ENCODE measurements at regions not wholly inside any gene's neighbourhood (a gene's known extent, or its start where the extent isn't known, plus 50 kb on each side); places are given as distances from the start of the nearest gene placed in this dataset.
"Not testable (repeated sequence)": the region's sequence is repeated elsewhere in the genome, so short reads cannot be mapped to it uniquely, and the experiment has no call there.

DNA sequence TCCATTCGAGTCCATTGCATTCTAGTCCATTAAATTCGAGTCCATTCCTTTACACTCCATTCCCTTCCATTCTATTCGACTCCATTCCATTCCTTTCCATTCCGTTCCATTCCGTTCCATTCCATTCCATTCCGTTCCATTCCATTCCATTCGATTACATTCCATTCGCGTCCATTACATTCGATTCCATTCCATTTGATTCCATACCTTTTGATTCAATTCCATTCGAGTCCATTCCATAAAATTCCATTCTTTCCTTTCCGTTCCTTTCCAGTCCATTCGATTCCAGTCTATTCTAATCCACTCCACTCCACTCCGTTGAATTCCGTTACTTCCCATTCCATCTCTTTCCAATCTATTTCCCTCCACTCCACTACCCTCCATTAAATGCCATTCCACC lies 2579.2 kb upstream of the TPTE start:
- DNase-seq (ENCODE audit: low read depth in 1 of 2, low spot score in 1 of 2); H3K4me3 ChIP-seq; H3K27ac ChIP-seq; POLR2A ChIA-PET; H3K4me2 ChIP-seq; FAIRE-seq; H3K4me1 ChIP-seq; CTCF ChIA-PET; ATAC-seq: not testable (repeated sequence)
- 49% methylated on average over 15 of the region's 15 CpGs for WGBS (ENCODE audit: missing lambda C conversion rate)
- peaks cover 13% of the 10 kb centered on the region; the same call in 2 of the 3 replicates for H3K9me3 ChIP-seq

DNA sequence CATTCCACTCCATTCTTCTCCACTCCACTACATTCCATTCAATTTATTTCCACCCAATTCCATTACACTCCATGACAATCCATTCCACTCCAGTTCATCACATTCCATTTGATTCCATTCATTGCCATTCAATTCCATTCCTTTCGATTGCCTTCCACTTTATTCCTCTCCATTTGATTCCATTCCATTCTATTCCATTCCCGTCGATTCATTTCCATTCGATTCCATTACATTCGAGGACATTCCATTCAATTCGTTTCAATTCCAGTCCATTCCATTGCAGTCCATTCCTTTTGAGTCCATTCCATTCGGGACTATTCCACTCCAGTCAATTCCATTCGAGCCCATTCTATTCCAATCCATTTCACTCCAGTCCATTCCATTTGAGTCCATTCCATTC lies 2577.8 kb upstream of the TPTE start:
- POLR2A ChIA-PET; H3K9me3 ChIP-seq; H3K4me2 ChIP-seq; DNase-seq (ENCODE audit: low read depth in 1 of 2, low spot score in 1 of 2); ATAC-seq; FAIRE-seq; H3K4me3 ChIP-seq; CTCF ChIA-PET; H3K4me1 ChIP-seq; H3K27ac ChIP-seq: not testable (repeated sequence)
- WGBS (ENCODE audit: missing lambda C conversion rate) = 20% methylated on average over 8 of the region's 8 CpGs

DNA sequence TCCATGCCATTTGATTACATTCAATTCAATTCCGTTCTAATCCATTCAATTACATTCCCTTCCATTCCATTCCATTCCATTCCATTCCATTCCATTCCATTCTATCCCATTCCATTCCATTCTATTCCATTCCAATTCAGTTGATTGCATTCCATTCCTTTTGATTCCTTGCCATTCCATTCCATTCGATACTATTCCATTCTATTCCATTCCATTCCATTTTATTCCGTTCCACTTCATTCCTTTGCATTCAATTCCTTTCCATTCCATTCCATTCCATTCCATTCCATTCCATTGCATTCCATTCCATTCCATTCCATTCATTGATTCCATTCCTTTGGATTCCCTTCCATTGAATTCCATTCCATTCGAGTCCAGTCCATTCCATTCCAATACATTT lies 2574.0 kb upstream of the TPTE start:
- CTCF ChIA-PET = no interaction called here
- Histone ChIP-seq H3K4me2 (no peak overlapping the region), H3K27ac (no peak overlapping the region), H3K4me1 (no peaks in the 10 kb centered on the region), H3K4me3 (no peak overlapping the region), H3K9me3 (peaks cover 26% of the 10 kb centered on the region; the same call in 2 of the 3 replicates)
- POLR2A ChIA-PET = no interaction called here
- WGBS (ENCODE audit: missing lambda C conversion rate) = 2% methylated on average over 4 of the region's 4 CpGs
- TF ChIP-seq ZC3H11A (IDR thresholded peaks at IDR 0.05) = no peak
- no peak for TF ChIP-seq POLR2AphosphoS2 (conservative IDR thresholded peaks at IDR 0.05; ENCODE audit: low read length)
- FAIRE-seq (no peak), ATAC-seq (no peak), DNase-seq (ENCODE audit: low read depth in 1 of 2, low spot score in 1 of 2) (no peak)

DNA sequence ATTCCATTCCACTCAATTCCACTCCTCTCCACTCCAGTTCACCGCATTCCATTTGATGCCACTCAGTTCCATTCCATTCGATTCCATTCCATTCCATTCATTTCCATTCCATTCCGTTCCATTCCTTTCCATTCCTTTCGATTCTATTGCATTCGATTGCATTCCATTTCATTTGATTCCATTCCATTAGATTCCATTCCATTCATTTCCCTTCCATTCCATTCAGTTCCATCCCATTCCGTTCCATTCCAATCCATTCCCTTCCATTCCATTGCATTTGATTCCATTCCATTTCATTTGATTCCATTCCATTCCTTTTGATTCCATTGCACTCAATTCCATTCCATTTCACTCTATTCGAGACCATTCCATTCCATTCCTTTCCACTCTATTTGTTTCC lies 2572.7 kb upstream of the TPTE start:
- H3K4me1 ChIP-seq; CTCF ChIA-PET; H3K4me2 ChIP-seq; H3K27ac ChIP-seq; DNase-seq (ENCODE audit: low read depth in 1 of 2, low spot score in 1 of 2); H3K4me3 ChIP-seq; POLR2A ChIA-PET; FAIRE-seq; ATAC-seq: not testable (repeated sequence)
- WGBS (ENCODE audit: missing lambda C conversion rate) = 7% methylated on average over 7 of the region's 7 CpGs
- peaks cover 34% of the 10 kb centered on the region; the same call in 2 of the 3 replicates for H3K9me3 ChIP-seq

DNA sequence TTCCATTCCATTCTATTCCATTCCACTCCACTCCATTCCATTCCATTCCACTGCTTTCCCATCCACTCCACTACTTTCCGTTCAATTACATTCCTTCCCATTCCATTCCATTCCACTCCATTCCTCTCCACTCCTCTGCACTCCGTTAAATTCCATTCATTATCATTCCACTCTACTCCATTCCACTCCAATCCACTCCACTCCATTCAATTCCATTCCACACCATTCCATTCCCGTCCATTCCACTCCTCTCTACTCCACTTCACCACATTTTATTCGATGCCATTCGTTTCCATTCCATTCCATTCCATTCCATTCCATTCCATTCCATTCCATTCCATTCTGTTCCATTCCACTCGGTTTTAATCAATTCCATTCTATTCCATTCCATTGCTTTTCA lies 2571.5 kb upstream of the TPTE start:
- H3K27ac ChIP-seq; CTCF ChIA-PET; H3K4me2 ChIP-seq; ATAC-seq; POLR2A ChIA-PET; H3K4me3 ChIP-seq; DNase-seq (ENCODE audit: low read depth in 1 of 2, low spot score in 1 of 2); H3K4me1 ChIP-seq; FAIRE-seq: not testable (repeated sequence)
- peaks cover 32% of the 10 kb centered on the region; the same call in 2 of the 3 replicates for H3K9me3 ChIP-seq
- 4% methylated on average over 6 of the region's 6 CpGs for WGBS (ENCODE audit: missing lambda C conversion rate)

DNA sequence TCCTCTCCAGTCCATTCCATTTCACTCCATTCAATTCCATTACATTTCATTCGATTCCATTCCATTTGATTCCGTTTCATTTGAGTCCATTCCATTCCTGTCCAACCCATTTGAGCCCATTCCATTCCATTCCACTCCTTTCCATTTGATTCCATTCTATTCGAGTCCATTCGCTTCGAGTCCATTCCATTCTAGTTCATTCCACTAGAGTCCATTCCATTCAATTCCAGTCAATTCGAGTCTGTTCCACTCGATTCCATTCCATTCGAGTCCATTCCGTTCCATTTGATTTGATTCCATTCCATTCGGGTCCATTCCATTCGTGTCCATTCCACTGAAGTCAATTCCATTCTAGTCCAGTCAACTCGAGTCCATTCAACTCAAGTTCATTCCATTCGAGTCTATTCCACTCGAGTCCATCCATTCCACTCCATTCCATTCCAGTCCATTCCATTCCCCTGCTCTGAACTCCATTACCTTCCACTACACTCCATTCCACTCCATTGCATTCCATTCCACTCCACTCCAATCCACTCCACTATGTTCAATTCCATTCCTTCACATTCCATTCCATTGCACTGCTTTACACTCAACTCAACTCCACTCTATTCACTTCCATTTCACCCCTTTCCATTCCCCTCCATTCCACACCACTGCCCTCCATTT lies 2569.4 kb upstream of the TPTE start:
- no peak for FAIRE-seq
- no peak for DNase-seq (ENCODE audit: low read depth in 1 of 2, low spot score in 1 of 2)
- WGBS (ENCODE audit: missing lambda C conversion rate) = 19% methylated on average over 14 of the region's 14 CpGs
- no peak overlapping the region for H3K4me2 ChIP-seq
- CTCF ChIA-PET = no interaction called here
- TF ChIP-seq CBX8 (IDR thresholded peaks at IDR 0.05) (0 out of 2 replicates have a peak, but pooled peaks have one; percentile 21), ZSCAN20 (CRISPR knock-in tag; IDR thresholded peaks at IDR 0.05) (no peak), CHD2 (IDR thresholded peaks at IDR 0.05; ENCODE audit: low read length, partially characterized antibody) (no peak), ZC3H11A (IDR thresholded peaks at IDR 0.05) (no peak), KDM5A (IDR thresholded peaks at IDR 0.05) (no peak), POLR2A (IDR thresholded peaks at IDR 0.05; ENCODE audit: low read length) (no peak), HEYL (CRISPR knock-in tag; IDR thresholded peaks at IDR 0.05) (no peak), MAFK (IDR thresholded peaks at IDR 0.05; ENCODE audit: partially characterized antibody) (no peak)
- peaks cover 38% of the 10 kb centered on the region; the same call in 2 of the 3 replicates for H3K9me3 ChIP-seq
- no peak overlapping the region for H3K27ac ChIP-seq
- no peak overlapping the region for H3K4me3 ChIP-seq
- ATAC-seq = no peak
- H3K4me1 ChIP-seq = no peaks in the 10 kb centered on the region
- POLR2A ChIA-PET = no interaction called here

DNA sequence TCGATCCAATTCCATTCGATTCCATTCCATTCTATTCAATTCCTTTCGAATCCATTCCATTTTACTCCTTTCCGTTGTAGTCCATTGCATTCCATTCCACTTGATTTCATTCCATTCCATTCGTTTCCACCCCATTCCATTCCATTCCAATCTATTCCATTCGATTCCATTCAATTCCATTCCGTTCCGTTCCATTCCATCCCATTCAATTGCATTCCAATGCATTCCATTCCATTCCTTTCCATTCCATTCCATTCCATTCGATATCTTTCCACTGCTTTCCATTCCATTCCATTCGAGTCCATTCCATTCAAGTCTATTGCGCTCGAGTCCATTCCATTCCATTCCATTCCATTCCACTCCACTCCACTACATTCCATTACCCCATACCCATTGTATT lies 2568.7 kb upstream of the TPTE start:
- H3K4me3 ChIP-seq = no peak overlapping the region
- WGBS (ENCODE audit: missing lambda C conversion rate) = 6% methylated on average over 12 of the region's 12 CpGs
- H3K27ac ChIP-seq = no peak overlapping the region
- no peaks in the 10 kb centered on the region for H3K4me1 ChIP-seq
- FAIRE-seq (no peak), DNase-seq (ENCODE audit: low read depth in 1 of 2, low spot score in 1 of 2) (no peak), ATAC-seq (no peak)
- ChIA-PET POLR2A (no interaction called here), CTCF (no interaction called here)
- no peak overlapping the region for H3K4me2 ChIP-seq
- H3K9me3 ChIP-seq = peaks cover 34% of the 10 kb centered on the region; the same call in 2 of the 3 replicates
- TF ChIP-seq RFX5 (IDR thresholded peaks at IDR 0.05) (no peak), FOXS1 (CRISPR knock-in tag; IDR thresholded peaks at IDR 0.05) (no peak), HOXA7 (CRISPR knock-in tag; IDR thresholded peaks at IDR 0.05) (no peak), RNF2 (IDR thresholded peaks at IDR 0.05; ENCODE audit: borderline replicate concordance, low read depth) (no peak), POLR2A (IDR thresholded peaks at IDR 0.05; ENCODE audit: low read length) (no peak), PHF8 (IDR thresholded peaks at IDR 0.05; ENCODE audit: borderline replicate concordance, low read depth) (no peak), FOSB (CRISPR knock-in tag; IDR thresholded peaks at IDR 0.05) (no peak), RCOR1 (IDR thresholded peaks at IDR 0.05; ENCODE audit: low read depth, low read length) (no peak), NPAS2 (CRISPR knock-in tag; IDR thresholded peaks at IDR 0.05; ENCODE audit: borderline replicate concordance) (no peak)
- TF ChIP-seq, protein P1, sequence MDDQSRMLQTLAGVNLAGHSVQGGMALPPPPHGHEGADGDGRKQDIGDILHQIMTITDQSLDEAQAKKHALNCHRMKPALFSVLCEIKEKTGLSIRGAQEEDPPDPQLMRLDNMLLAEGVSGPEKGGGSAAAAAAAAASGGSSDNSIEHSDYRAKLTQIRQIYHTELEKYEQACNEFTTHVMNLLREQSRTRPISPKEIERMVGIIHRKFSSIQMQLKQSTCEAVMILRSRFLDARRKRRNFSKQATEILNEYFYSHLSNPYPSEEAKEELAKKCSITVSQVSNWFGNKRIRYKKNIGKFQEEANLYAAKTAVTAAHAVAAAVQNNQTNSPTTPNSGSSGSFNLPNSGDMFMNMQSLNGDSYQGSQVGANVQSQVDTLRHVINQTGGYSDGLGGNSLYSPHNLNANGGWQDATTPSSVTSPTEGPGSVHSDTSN (IDR thresholded peaks at IDR 0.05) = no peak
- TF ChIP-seq, protein P2, sequence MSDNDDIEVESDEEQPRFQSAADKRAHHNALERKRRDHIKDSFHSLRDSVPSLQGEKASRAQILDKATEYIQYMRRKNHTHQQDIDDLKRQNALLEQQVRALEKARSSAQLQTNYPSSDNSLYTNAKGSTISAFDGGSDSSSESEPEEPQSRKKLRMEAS (IDR thresholded peaks at IDR 0.05) = no peak
- TF ChIP-seq, protein P3, sequence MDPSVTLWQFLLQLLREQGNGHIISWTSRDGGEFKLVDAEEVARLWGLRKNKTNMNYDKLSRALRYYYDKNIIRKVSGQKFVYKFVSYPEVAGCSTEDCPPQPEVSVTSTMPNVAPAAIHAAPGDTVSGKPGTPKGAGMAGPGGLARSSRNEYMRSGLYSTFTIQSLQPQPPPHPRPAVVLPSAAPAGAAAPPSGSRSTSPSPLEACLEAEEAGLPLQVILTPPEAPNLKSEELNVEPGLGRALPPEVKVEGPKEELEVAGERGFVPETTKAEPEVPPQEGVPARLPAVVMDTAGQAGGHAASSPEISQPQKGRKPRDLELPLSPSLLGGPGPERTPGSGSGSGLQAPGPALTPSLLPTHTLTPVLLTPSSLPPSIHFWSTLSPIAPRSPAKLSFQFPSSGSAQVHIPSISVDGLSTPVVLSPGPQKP (IDR thresholded peaks at IDR 0.05; ENCODE audit: low read depth, low read length) = no peak

Data from A549 (cell line).